ENCODE measurements at regions not wholly inside any gene's neighbourhood (a gene's known extent, or its start where the extent isn't known, plus 50 kb on each side); places are given as distances from the start of the nearest gene placed in this dataset.

GRCh38 chr6:40689185-40689584, 102.0 kb upstream of the LRFN2 start:
- ATAC-seq (no peak), DNase-seq (no peak)
- H3K36me3 ChIP-seq, result no peaks in the 10 kb centered on the region
- H3K9me3 ChIP-seq, result no peaks in the 10 kb centered on the region
- in situ Hi-C loops (cut with MboI; ENCODE audit: low sequenced_read_pairs in 4 of 4), result no loop called here
- H3K27ac ChIP-seq, result no peak overlapping the region
- no peak overlapping the region for H3K4me3 ChIP-seq
- TF ChIP-seq CTCF (IDR thresholded peaks at IDR 0.05 in 4 of 5, conservative IDR thresholded peaks at IDR 0.05 in 1 of 5), result no peak
- TF ChIP-seq POLR2A (IDR thresholded peaks at IDR 0.05), result no peak
- H3K27me3 ChIP-seq, result no peaks in the 10 kb centered on the region
- intact Hi-C loops (cut with DNase I; ENCODE audit: low total_unique reads), result no loop called here
- H3K4me1 ChIP-seq, result no peaks in the 10 kb centered on the region

DNA sequence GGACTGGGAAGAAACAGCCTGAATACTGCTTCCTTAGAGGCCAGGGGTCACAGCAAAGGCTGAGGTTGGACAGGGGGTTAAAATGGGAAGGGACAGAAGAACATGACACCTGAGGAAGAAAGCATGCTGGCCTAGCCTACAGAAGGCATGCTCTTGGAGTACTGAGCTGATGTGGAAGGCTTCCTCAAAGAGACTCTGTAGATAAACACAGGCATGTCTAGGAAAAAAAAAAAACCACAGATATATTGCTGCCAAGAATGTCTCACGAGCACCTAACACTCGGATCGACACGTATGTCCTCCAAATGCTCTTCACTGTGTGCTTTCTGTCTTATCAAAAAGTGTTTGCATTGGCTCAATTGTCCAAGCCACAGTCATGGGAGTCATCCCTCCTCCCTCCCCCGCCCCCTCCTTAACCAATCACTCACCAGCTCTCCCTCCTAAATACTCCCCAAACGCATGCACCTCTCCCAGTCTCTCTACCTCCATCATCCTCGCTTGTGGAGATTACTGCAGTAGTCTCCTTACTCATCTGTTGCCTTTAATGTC, 101.1 kb upstream of the LRFN2 start:
- no peak overlapping the region for H3K27ac ChIP-seq
- no peak for ATAC-seq
- no peak for TF ChIP-seq CTCF (IDR thresholded peaks at IDR 0.05 in 4 of 5, conservative IDR thresholded peaks at IDR 0.05 in 1 of 5)
- no peak for TF ChIP-seq POLR2A (IDR thresholded peaks at IDR 0.05)

DNA sequence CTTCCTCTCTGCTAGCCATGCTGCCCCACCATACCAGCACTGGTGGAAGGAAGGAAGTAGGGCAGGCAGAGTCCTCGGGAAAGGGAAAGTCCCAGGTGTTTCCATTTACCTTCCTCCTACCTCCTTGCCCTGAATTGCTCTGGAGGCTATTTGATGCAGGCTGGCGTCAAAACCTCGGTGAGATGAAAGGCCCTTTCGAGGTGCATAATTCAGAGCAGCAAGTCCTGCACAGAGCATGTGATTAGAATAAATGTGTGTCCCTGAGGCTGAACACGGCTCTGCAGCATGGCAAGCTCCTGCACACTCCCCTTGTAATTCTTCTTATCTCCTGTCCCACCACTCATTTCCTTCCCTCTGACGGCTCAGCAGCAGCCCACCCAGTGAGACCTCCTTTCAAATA, 98.7 kb upstream of the LRFN2 start:
- Histone ChIP-seq H3K9me3 (no peaks in the 10 kb centered on the region), H3K36me3 (no peaks in the 10 kb centered on the region), H3K27me3 (no peaks in the 10 kb centered on the region), H3K4me3 (no peak overlapping the region), H3K4me1 (no peaks in the 10 kb centered on the region), H3K27ac (no peak overlapping the region)
- intact Hi-C loops (cut with DNase I; ENCODE audit: low total_unique reads) (no loop called here), in situ Hi-C loops (cut with MboI; ENCODE audit: low sequenced_read_pairs in 4 of 4) (no loop called here)
- DNase-seq, result no peak
- no peak for TF ChIP-seq POLR2A (IDR thresholded peaks at IDR 0.05)
- TF ChIP-seq CTCF (IDR thresholded peaks at IDR 0.05 in 4 of 5, conservative IDR thresholded peaks at IDR 0.05 in 1 of 5), result no peak
- ATAC-seq, result no peak

More for the DNA sequence above, 101.1 kb upstream of the LRFN2 start:
- no peak for DNase-seq
- Histone ChIP-seq H3K4me3 (no peak overlapping the region), H3K27me3 (no peaks in the 10 kb centered on the region), H3K4me1 (no peaks in the 10 kb centered on the region), H3K9me3 (no peaks in the 10 kb centered on the region), H3K36me3 (no peaks in the 10 kb centered on the region)
- in situ Hi-C loops (cut with MboI; ENCODE audit: low sequenced_read_pairs in 4 of 4), result no loop called here
- intact Hi-C loops (cut with DNase I; ENCODE audit: low total_unique reads), result no loop called here

- Histone ChIP-seq H3K27ac (no peak overlapping the region), H3K9me3 (no peaks in the 10 kb centered on the region), H3K4me1 (no peaks in the 10 kb centered on the region), H3K36me3 (no peaks in the 10 kb centered on the region), H3K27me3 (no peaks in the 10 kb centered on the region), H3K4me3 (no peak overlapping the region)
- TF ChIP-seq CTCF (IDR thresholded peaks at IDR 0.05 in 4 of 5, conservative IDR thresholded peaks at IDR 0.05 in 1 of 5), result no peak
- no peak for TF ChIP-seq POLR2A (IDR thresholded peaks at IDR 0.05)
- intact Hi-C loops (cut with DNase I; ENCODE audit: low total_unique reads), result no loop called here
- in situ Hi-C loops (cut with MboI; ENCODE audit: low sequenced_read_pairs in 4 of 4), result no loop called here
- ATAC-seq, result no peak
- no peak for DNase-seq
Observed at GRCh38 chr6:40681622-40682021, 94.5 kb upstream of the LRFN2 start.

- no peaks in the 10 kb centered on the region for H3K36me3 ChIP-seq
- H3K4me1 ChIP-seq, result no peaks in the 10 kb centered on the region
- no peaks in the 10 kb centered on the region for H3K27me3 ChIP-seq
- no peak overlapping the region for H3K4me3 ChIP-seq
- no peaks in the 10 kb centered on the region for H3K9me3 ChIP-seq
- H3K27ac ChIP-seq, result no peak overlapping the region
- in situ Hi-C loops (cut with MboI; ENCODE audit: low sequenced_read_pairs in 4 of 4), result no loop called here
- ATAC-seq, result no peak
- intact Hi-C loops (cut with DNase I; ENCODE audit: low total_unique reads), result loop anchor here (10.0 kb wide), 1 partner anchor 126 kb away; no protein-coding TSS in a partner anchor
- no peak for DNase-seq
- TF ChIP-seq CTCF (IDR thresholded peaks at IDR 0.05 in 4 of 5, conservative IDR thresholded peaks at IDR 0.05 in 1 of 5) (no peak), POLR2A (IDR thresholded peaks at IDR 0.05) (no peak)
Observed at GRCh38 chr6:40678941-40679340, 91.8 kb upstream of the LRFN2 start.
